Embryonic facial prominence (tissue), 1 donor: ENCODE measurements at regions not wholly inside any gene's neighbourhood (a gene's known extent, or its start where the extent isn't known, plus 50 kb on each side); places are given as distances from the start of the nearest gene placed in this dataset.
A peak's percentile ranks its signal among the peaks of the same experiment; 100 is the strongest.
"Not testable (repeated sequence)": the region's sequence is repeated elsewhere in the genome, so short reads cannot be mapped to it uniquely, and the experiment has no call there.

ENCODE experiments used
- DNase-seq: peaks from one replicate; pipeline ENCODE4 v3.0.0-alpha.2; 2016; ENCODE audit errors: extremely low spot score

DNA sequence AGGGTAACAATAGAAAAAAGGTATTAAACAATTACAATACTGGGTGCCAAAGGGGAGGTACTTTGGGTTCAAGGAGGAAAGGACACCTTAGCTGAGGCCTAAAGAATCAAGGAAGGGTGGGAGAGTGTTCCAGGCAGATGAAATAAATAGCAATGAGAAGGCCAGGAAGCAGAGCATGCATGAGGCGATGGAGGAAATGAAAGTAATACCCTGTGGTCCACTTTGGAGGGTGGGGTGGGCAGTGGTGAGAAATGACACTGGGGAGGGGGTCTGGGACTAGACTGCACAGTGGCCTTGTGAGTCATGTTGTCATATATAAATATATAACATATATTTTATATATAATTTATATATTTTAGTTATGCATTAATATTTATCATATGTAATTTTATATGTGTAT, 55.9 kb downstream of the BHLHE40 start:
- no peak for DNase-seq

DNA sequence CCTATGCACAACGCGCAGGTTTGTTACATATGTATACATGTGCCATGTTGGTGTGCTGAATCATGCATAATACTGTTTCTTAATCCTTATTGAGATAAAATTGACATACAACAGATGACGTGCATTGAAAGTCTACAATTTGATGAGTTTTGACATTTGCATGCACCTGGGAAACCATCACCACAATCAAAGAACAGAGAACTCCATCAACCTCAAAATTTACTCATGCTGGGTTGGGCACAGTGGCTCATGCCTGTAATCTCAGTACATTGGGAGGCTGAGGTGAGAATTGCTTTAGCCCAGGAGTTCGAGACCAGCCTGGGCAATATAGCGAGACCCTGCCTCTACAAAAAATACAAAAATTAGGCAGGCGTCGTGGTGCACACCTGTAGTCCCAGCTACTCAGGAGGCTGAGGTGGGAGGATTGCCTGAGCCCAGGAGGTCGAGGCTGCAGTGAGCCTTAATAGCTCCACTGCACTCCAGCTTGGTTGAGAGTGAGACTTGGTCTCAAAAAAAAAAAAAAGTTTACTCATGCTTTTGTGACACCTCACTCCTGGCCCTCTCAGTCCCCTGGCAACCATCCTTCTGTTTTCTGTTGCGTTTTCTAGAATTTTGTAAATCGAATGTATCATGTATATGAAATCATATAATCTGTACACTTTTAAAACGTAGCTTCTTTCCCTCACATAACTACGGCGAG, 56.6 kb downstream of the BHLHE40 start:
- no peak for DNase-seq

DNA sequence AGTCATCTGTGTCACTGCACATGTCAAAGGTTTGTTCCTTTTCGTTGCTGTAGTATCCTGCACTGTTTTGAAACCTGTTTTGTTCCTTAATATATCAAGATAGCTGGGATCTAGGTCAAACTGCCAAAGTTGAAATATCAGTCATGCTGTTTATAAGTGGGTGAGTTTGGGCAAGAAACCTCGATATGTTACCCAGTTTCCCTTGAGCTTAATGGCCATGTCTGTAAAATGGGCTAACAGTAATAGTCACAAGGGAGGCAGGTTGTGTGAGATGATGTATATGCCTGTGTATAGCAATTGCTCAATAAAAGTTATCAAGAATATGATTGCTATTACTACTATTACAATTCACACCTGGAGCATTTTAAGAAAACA, 57.1 kb downstream of the BHLHE40 start:
- DNase-seq: no peak

DNA sequence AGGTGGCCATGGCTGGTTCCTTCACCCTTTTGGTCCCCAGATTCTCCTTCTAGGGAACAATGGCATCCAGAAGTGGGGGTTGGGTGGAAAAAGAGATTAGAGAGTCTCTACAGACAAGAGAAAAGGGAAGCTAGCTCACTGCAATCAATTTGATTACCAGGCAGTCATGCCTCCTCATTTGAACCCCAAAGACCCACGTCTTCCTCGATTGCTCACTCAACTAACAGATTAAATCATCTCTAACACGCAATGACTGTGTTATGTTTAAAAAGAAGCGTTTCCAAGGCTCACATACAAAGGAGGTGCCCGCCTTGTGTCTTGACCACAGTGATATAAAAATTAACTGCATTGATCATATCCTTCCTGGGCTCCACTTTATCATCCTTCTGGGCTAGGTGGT, 57.6 kb downstream of the BHLHE40 start:
- no peak for DNase-seq

DNA sequence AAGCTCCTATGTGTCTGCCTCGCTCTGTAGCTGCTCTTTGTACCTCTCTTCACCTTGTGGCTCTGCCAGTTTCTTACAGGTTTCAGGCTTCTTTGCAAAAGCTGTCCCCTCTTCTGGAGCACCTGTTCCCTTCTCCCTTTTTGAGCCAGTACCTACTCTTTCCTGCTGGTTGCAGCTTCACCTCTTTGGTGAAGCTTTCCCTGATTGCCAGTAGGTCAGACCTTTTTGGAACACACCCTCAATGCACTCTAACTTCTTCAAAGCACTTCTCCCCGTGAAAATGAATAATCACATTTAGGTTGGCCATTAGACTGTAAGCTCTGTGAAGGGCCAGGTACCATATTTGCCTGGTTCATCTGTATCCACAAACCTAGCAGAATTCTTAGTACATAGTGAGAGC, 60.3 kb downstream of the BHLHE40 start:
- no peak for DNase-seq

DNA sequence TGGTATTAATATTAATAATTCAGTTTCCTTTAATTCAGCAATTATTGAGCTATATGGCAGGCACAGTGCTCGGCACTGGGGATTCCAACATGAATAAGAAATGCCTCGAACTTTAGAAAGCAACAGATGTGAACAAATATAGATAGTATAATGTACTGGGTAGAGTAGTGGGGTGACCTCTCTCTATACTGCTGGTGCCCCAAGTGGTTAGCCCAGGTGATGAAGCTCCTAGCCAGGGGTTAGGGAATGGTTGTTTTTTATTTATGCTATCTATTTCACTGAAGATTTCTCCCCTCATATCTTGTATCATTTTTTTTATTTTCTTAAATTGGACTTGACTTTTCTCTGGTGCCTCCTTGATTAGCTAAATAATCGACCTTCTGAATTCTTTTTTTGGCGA, 62.1 kb downstream of the BHLHE40 start:
- DNase-seq: no peak

DNA sequence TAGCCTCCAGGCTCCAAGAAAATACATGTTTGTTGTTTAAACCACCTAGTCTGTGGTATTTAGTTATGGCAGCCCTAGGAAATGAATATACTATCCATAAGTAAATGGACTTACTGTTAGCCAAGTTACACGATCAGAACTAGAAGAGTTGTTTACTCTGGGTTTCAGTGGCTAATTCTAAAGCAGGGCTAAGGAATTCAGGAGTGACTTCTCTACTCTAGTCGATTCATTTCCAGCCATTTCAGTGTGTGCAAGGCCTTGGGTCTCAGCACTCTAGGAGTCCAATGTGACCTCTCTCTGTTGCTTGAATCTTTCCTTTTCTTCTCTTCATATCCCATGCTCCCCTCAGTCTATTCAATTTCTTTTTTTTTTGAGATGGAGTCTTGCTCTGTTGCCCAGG, 66.7 kb downstream of the BHLHE40 start:
- no peak for DNase-seq

DNA sequence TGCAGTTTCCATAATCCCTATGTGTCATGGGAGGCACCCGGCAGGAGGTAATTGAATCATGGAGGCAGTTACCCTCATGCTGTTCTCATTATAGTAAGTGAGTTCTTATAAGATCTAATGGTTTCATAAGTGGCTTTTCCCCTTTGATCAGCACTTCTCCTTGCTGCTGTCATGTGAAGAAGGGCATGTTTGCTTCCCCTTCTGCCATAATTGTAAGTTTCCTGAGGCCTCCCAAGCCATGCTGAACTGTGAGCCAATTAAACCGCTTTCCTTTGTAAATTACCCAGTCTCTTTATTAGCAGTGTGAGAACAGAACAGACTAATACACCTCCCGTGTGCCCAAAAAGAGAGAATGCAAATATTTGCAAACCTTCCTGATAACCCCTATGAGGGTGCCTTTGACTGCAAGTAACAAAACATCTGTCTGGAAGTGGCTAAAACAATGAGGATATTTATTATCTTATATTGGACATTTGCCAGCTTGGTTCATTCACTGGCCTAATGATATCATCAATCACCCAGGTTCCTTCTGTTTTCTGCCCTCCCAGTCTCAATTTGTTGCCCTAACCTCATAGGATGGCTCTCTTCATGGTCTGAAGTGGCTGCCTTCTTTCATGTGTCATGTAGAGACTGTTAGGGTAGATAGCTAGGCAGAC, 68.7 kb downstream of the BHLHE40 start:
- DNase-seq: no peak

DNA sequence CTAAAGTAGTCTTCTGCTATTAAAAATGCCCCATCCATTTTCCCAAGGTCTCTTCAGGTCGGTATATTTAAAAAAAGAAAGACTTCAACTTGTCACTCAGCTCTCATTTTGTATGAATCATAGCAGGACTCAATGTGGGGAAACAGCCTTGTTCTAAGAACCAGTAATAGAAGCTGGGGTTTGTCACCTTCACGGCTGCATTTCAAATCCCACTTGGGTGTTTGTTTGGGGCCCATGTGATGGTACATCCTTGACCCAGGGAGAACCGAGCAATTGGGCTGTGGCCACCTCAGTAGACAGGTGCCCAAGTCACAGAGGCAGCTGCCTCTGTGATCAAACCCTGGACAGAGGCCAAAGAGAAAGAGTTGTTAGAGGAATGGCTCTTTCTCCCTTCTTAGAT, 70.3 kb upstream of the ARL8B start:
- DNase-seq: no peak

DNA sequence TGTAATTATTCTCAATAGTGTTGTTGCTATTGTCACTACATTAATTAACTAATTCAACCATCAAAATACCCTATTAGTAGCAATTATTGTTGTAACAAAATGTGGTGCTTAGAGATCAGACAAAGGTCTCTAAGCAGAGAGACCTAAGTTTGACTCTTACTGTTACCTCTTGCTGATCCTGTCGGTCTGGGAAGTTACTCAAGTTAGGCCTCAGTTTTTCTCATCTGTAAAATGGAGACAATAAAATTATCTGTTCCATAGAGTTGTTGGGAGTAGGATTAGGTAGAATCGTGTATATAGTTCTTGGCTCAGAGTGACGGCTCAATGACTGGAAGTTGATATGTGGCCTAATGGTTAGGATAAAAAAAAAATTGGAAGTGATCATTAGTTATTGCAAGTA, 69.8 kb upstream of the ARL8B start:
- no peak for DNase-seq

DNA sequence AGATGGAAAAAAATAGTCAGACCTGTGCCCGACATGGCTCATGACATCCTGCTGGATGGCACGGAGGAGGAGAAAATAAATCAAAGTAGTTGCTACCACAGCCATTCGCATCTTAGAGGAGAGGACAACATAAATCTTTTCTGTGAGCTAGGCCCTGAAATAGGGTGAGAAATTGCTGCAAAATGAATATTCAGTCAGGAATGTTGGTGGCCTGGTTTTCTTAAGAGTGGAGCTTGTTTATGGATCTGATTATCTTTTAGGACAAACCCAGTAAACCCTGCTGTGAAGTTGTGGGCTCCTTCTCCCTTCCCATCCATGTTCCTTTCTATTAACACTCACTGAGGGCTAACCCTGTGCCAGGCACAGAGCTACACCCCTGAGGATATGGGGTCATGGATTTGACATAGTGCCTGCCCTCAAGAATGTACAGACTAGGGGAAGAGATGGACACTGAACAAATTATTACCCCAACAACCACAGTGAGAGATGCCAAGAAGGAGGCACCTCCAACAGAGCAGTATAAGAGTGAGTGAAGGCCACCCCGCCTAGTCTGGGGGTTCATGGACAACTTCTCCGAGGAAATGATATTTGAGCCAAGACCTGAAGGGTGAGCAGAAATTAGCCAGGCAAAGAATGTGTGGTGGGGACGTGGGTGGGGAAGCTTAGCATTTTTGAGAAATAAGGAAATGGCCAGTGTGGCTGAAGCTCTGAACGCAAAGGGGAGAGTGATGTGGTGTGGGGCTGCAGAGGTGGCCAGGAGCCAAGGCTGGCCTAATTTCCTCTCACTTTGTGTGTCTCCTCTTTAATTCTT, 68.9 kb upstream of the ARL8B start:
- no peak for DNase-seq

DNA sequence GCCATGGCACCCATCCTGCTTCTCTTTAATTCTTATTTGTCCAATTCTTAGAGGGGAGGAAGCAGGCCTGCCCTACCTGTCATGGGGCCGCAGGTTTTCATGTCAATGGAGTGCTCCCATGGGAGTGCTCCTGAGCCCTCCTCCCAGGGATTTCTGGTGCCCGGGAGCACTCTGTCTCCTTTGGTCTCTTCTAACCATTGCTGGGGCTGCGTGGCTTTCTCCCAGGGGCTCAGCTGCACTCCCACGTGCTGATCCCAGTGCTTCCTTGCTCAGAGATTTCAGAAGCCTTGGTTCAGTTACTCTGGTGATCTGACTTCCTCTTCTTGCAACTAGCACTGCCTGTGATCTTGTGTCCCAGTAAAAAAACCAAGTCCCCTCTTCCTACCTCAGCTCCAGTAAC, 68.0 kb upstream of the ARL8B start:
- DNase-seq: no peak

DNA sequence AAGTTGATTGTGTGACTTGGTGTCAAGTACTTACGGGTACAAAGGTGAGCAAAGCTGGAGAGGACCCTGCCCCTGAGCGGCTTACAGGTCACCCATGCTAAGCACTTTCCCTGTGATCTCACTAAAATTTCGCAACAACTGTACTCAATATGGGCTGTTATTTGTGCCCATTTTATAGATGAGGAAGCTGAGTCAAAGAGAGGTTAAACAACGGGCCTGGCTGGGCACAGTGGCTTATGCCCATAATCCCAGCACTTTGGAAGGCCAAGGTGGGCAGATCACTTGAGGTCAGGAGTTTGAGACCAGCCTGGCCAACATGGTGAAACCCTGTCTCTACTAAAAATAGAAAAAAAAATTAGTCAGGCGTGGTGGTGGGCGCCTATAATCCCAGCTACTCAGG, 67.5 kb upstream of the ARL8B start:
- DNase-seq: not testable (repeated sequence)

DNA sequence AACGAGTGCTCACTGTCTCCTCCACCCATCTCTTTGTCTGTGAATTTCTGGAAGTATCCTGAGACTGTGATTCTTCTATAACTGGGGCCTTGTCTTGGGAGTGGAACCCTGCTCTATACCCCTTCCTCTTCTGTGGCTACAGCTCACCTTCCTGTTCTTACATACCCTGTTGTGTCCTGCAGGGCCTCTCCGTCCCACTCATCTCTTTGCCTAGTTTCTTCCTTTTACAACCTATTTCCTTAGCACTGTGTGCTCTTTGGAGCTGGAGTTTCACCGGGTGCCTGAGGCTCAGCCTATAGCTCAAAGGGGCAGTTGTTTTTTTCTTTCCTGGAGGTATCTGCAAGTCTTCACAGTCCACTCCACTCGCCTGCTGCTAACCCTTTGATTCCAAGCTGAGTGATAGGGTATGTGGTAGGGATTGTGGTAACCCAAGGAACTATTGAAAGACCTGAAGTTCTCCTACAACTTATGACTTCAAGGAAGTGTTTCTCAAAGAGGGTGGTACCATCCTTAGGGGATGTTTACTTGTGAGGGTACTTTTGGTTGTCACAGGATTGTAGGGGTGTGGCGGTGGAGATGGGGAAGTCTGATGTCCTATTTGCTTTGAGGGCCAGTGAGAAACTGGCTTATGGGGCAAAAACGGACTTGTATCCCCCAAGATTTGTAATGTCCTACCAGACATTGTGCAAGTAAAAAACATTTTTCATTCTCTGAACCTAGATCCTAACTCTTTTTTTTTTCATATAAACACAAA, 66.6 kb upstream of the ARL8B start:
- no peak for DNase-seq

DNA sequence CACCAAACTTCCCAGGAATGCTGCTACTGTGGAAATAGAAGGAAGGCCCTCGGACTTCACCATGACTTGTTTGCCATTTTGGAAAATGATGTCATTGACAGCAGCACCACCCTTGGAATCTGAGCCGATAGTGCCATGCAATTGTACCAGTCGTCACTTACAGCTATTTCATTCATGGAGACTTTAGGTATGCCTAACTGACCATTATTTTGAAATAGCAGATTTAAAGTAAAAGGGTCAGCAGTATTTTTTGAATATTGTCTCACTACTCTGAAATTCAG, 66.0 kb upstream of the ARL8B start:
- no peak for DNase-seq

DNA sequence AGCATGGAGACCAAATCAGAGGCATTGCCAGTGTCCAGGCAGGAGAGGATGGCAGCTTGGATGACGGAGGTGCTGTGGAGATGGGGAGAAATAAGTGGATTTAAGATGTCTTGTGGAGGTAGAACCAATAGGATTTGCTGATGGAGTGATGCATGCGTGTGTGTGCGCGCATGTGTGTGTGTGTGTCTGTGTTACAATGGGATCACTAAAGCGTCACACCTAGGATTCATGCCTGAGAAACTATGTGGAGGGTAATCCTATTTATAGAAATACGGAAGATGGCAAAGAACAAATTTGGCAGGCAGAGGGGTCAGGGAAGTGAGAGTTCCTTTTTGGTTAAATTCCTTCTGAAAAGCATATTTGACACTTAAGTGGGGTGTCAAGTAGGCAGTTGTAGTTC, 64.8 kb upstream of the ARL8B start:
- DNase-seq: no peak

DNA sequence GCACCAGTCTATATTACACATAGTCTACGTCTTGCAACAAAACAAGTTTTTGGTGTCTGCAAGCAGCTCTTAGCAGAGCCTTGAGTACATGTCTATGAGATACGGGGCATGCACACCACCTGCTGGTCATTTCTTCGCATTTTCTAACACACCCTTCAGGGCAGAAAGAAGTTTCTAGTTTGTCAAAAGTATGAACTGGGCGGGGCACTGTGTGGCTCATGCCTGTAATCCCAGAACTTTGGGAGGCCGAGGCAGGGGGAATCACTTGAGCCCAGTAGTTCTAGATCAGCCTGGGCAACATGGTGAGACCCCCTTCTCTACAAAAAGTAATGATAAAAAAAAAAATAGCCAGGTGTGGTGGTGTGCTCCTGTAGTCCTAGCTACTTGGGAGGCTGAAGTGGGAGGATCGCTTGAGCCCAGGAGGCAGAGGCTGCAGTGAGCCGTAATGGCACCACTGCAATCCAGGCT, 64.2 kb upstream of the ARL8B start:
- peak; percentile 61 for DNase-seq

DNA sequence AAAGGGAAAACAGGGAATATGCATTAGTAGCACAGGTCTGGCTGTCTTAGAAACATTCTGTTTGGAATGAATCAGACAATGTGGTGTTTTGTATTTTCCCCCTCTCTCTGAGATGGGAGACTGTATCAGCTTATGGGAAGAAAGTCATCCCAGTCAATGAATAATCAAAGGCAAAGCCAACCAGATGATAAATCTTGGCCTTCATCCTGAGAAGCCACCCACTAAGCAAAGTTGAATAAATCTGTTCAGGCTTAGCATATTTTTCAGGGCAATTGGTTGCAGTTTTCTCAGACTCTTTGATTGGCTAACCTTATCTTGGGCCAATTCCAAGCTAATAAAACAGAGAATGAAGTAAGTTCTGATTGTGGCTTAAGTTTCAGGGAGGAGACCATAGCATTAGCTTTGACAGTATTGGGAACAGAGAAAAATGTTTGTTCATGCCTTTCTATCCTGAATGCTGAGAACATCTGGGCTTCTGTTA, 63.6 kb upstream of the ARL8B start:
- peak; percentile 43 for DNase-seq

DNA sequence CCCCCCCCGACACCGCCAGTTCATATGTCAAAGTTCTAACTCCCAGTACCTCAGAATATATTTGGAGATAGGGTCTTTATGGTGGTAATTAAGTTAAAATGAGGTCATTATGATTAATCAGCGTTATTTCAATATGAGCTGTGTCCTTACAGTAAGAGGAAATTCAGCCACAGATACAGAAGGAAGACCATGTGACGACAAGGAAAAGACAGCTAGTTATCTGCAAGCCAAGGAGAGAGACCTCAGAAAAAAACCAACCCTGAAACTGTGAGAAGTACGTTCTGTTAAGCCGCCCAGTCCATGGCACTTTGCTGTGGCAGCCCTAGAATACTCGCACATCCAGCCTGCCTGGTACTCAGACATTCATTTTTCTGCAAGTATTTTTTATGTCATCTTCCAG, 62.3 kb upstream of the ARL8B start:
- no peak for DNase-seq

DNA sequence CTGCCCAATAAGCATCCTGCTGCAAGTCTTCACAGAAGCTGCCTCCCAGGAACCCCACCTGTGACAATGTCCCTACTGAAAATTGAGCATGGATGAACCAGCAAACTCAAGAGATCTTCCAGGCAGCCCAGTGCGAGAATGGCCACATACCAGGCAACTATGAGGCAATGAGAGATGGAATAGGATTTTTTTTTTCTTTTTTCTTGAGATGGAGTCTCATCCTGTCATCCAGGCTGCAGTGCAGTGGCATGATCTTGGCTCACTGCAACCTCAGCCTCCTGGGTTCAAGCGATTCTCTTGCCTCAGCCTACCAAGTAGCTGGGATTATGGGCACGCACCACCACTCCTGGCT, 60.9 kb upstream of the ARL8B start:
- DNase-seq: no peak

DNA sequence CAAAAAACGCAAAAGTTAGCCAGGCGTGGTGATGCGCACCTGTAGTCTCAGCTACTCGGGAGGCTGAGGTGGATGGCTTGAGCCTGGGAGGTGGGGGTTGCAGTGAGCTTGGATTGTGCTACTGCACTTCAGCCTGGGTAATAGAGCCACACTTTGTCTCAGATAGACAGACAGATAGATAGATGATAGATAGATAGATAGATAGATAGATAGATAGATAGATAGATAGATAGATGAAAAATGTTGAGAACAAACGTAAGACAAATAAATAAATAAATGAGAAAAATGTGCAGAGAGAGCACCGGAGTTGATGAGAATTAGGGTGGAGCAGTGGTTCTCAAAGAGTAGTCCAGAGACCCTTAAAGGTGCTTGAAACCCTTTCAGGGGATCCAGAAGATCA, 58.4 kb upstream of the ARL8B start:
- DNase-seq: no peak

DNA sequence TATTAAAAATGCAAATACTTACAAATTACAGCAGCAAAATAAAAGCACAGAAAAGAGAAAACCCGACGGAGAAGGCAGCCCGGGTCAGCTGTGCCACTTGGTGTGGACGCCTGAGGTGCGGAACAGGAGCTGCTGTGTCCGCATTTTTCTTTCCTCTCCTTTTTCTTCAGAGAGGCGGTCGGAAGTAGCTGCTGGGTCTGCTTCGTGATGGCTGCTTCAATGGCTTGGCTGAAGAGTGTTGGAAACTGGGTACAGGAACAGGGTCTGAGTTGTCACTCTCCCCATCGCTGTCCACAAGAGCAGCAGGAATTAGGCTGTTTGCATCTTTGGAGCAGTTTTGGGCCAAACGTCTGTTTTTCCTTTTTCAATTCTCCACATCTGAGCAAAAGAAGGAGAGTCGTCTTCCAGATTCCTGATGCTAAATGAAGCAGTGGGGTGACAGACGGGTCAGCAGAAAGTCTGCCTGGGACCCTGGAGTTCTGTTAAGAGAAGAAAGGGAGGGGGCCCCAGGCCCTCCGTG, 53.5 kb upstream of the ARL8B start:
- DNase-seq: no peak
